ENCODE measurements at regions not wholly inside any gene's neighbourhood (a gene's known extent, or its start where the extent isn't known, plus 50 kb on each side); places are given as distances from the start of the nearest gene placed in this dataset.
A peak's percentile ranks its signal among the peaks of the same experiment; 100 is the strongest.

- Histone ChIP-seq H4K20me1 (ENCODE audit: insufficient read depth, low read length) (no peaks in the 10 kb centered on the region), H3K79me2 (ENCODE audit: insufficient read depth, low read length) (no peaks in the 10 kb centered on the region), H3K36me3 (replicated peaks in 1 of 2; ENCODE audit: control insufficient read depth in 1 of 2, insufficient read depth in 2 of 2, low read length in 2 of 2) (no peaks in the 10 kb centered on the region), H3K27me3 (ENCODE audit: control insufficient read depth in 2 of 2, insufficient read depth in 2 of 2, low read length in 2 of 2) (no peaks in the 10 kb centered on the region), H3K4me3 (replicated peaks in 1 of 3; ENCODE audit: low read depth in 2 of 3, low read length in 3 of 3) (peak overlapping the region in 2 of 3 experiments; percentile 5 to 57), H3K9ac (ENCODE audit: insufficient read depth, low read length, poor library complexity, severe bottlenecking) (no peak overlapping the region), H3K4me1 (ENCODE audit: control insufficient read depth in 1 of 2, insufficient read depth in 2 of 2, low read length in 2 of 2) (peaks cover 31 to 42% of the 10 kb centered on the region in 2 donors), H3K4me2 (replicated peaks; ENCODE audit: extremely low read depth, low read length, poor library complexity, severe bottlenecking) (peak overlapping the region; percentile 67), H2AFZ (ENCODE audit: insufficient read depth, low read depth, low read length, poor library complexity, severe bottlenecking) (no peak overlapping the region), H3K27ac (ENCODE audit: low read depth in 1 of 2, low read length in 2 of 2) (peak overlapping the region; percentile 15 to 83), H3K9me3 (replicated peaks in 1 of 2; ENCODE audit: control insufficient read depth in 1 of 2, insufficient read depth in 1 of 2, low read length in 2 of 2) (no peaks in the 10 kb centered on the region)
- peaks cover 0 to 5% of the 10 kb centered on the region in 2 donors for H3K36me3 Mint-ChIP-seq
- peaks cover 0 to 2% (median 0%) of the 10 kb centered on the region in 3 donors for H3K27me3 Mint-ChIP-seq (ENCODE audit: low read depth in 3 of 3)
- peaks cover 36% of the 10 kb centered on the region for H3K4me1 Mint-ChIP-seq
- intact Hi-C loops (cut with micrococcal nuclease) = no loop called here
- H3K4me3 Mint-ChIP-seq = peak overlapping the region; percentile 26 to 82
- no peak for TF ChIP-seq CTCF (IDR thresholded peaks at IDR 0.05)
- 0% methylated on average over 1 of the region's 3 CpGs for WGBS (ENCODE audit: insufficient coverage)
- H3K27ac Mint-ChIP-seq = peak overlapping the region; percentile 74 to 94 (median 87)
- peak; percentile 51 to 64 (median 58) for DNase-seq
- H3K9me3 Mint-ChIP-seq = peaks cover 0 to 6% (median 0%) of the 10 kb centered on the region in 7 donors
Measured at GRCh38 chr1:98323906-98324358, 337.6 kb upstream of the SNX7 start.

GRCh38 chr1:98323388-98323787 is 338.1 kb upstream of the SNX7 start:
- peaks cover 0 to 3% (median 0%) of the 10 kb centered on the region in 7 donors for H3K9me3 Mint-ChIP-seq
- Histone ChIP-seq H3K9ac (ENCODE audit: insufficient read depth, low read length, poor library complexity, severe bottlenecking) (no peak overlapping the region), H3K4me1 (ENCODE audit: control insufficient read depth in 1 of 2, insufficient read depth in 2 of 2, low read length in 2 of 2) (peaks cover 31 to 42% of the 10 kb centered on the region in 2 donors), H3K4me2 (replicated peaks; ENCODE audit: extremely low read depth, low read length, poor library complexity, severe bottlenecking) (peak overlapping the region; percentile 67), H2AFZ (ENCODE audit: insufficient read depth, low read depth, low read length, poor library complexity, severe bottlenecking) (no peak overlapping the region), H3K9me3 (replicated peaks in 1 of 2; ENCODE audit: control insufficient read depth in 1 of 2, insufficient read depth in 1 of 2, low read length in 2 of 2) (no peaks in the 10 kb centered on the region), H3K27ac (ENCODE audit: low read depth in 1 of 2, low read length in 2 of 2) (peak overlapping the region; percentile 15 to 83), H3K4me3 (replicated peaks in 1 of 3; ENCODE audit: low read depth in 2 of 3, low read length in 3 of 3) (peak overlapping the region in 1 of 3 experiments; percentile 57), H4K20me1 (ENCODE audit: insufficient read depth, low read length) (no peaks in the 10 kb centered on the region), H3K36me3 (replicated peaks in 1 of 2; ENCODE audit: control insufficient read depth in 1 of 2, insufficient read depth in 2 of 2, low read length in 2 of 2) (no peaks in the 10 kb centered on the region), H3K27me3 (ENCODE audit: control insufficient read depth in 2 of 2, insufficient read depth in 2 of 2, low read length in 2 of 2) (no peaks in the 10 kb centered on the region), H3K79me2 (ENCODE audit: insufficient read depth, low read length) (no peaks in the 10 kb centered on the region)
- no peak for TF ChIP-seq CTCF (IDR thresholded peaks at IDR 0.05)
- H3K36me3 Mint-ChIP-seq = peaks cover 0 to 5% of the 10 kb centered on the region in 2 donors
- H3K27me3 Mint-ChIP-seq (ENCODE audit: low read depth in 3 of 3) = peaks cover 0 to 2% (median 0%) of the 10 kb centered on the region in 3 donors
- DNase-seq = peak; percentile 62 to 80 (median 68)
- peak overlapping the region; percentile 74 to 94 (median 87) for H3K27ac Mint-ChIP-seq
- H3K4me3 Mint-ChIP-seq = peak overlapping the region in 1 of 2 donors; percentile 82
- peaks cover 36% of the 10 kb centered on the region for H3K4me1 Mint-ChIP-seq
- intact Hi-C loops (cut with micrococcal nuclease) = no loop called here
